HT-29 (cell line): ENCODE measurements at regions not wholly inside any gene's neighbourhood (a gene's known extent, or its start where the extent isn't known, plus 50 kb on each side); places are given as distances from the start of the nearest gene placed in this dataset.

ENCODE experiments used
- DNase-seq: peaks from one replicate; pipeline ENCODE4 v3.0.0-alpha.2; 2015; ENCODE audit warnings: low spot score

GRCh38 chr7:28231176-28231575, 50.6 kb upstream of the JAZF1 start:
- no peak for DNase-seq

- DNase-seq: no peak
These were observed 56.0 kb upstream of the JAZF1 start for GRCh38 chr7:28236560-28236959.

- no peak for DNase-seq
These were observed 56.8 kb upstream of the JAZF1 start for GRCh38 chr7:28237363-28237762.

GRCh38 chr7:28239823-28240204, 59.2 kb upstream of the JAZF1 start:
- no peak for DNase-seq

GRCh38 chr7:28240481-28240880, 59.9 kb upstream of the JAZF1 start:
- DNase-seq: no peak

- no peak for DNase-seq
These were observed 63.3 kb upstream of the JAZF1 start for GRCh38 chr7:28243861-28244260.

- no peak for DNase-seq
These were observed 64.7 kb upstream of the JAZF1 start for GRCh38 chr7:28245123-28245878.

GRCh38 chr7:28246921-28247461, 66.4 kb upstream of the JAZF1 start:
- no peak for DNase-seq

GRCh38 chr7:28258240-28258639, 77.6 kb upstream of the JAZF1 start:
- DNase-seq: no peak

GRCh38 chr7:28260969-28261368, 80.4 kb upstream of the JAZF1 start:
- DNase-seq: no peak

GRCh38 chr7:28263622-28264271, 83.2 kb upstream of the JAZF1 start:
- no peak for DNase-seq

- DNase-seq: no peak
These were observed 85.8 kb upstream of the JAZF1 start for GRCh38 chr7:28266402-28266801.

GRCh38 chr7:28267012-28267411, 86.4 kb upstream of the JAZF1 start:
- no peak for DNase-seq

GRCh38 chr7:28269700-28270361, 89.2 kb upstream of the JAZF1 start:
- DNase-seq: no peak

GRCh38 chr7:28270536-28270935, 89.9 kb upstream of the JAZF1 start:
- DNase-seq: no peak

GRCh38 chr7:28272461-28272877, 91.9 kb upstream of the JAZF1 start:
- peak; percentile 5 for DNase-seq

- no peak for DNase-seq
These were observed 95.7 kb upstream of the JAZF1 start for GRCh38 chr7:28276298-28276697.

- DNase-seq: no peak
These were observed 96.8 kb upstream of the JAZF1 start for GRCh38 chr7:28277364-28277763.

- DNase-seq: no peak
These were observed 97.4 kb upstream of the JAZF1 start for GRCh38 chr7:28277958-28278357.

- DNase-seq: no peak
These were observed 99.9 kb upstream of the JAZF1 start for GRCh38 chr7:28280516-28280915.

- DNase-seq: no peak
These were observed 109.9 kb upstream of the JAZF1 start for GRCh38 chr7:28290496-28290895.

GRCh38 chr7:28291559-28291958, 111.0 kb upstream of the JAZF1 start:
- no peak for DNase-seq
